Esophagus mucosa (tissue), 1 donor: ENCODE measurements at regions not wholly inside any gene's neighbourhood (a gene's known extent, or its start where the extent isn't known, plus 50 kb on each side); places are given as distances from the start of the nearest gene placed in this dataset.

ENCODE experiments used
- ATAC-seq: fragments of 200-7000 bp; cut with Tn5 transposase; one replicate; pipeline ENCODE4 v1.9.1; 2020
- donor health status: DM: yes; HTN: yes; CAD: no.

DNA sequence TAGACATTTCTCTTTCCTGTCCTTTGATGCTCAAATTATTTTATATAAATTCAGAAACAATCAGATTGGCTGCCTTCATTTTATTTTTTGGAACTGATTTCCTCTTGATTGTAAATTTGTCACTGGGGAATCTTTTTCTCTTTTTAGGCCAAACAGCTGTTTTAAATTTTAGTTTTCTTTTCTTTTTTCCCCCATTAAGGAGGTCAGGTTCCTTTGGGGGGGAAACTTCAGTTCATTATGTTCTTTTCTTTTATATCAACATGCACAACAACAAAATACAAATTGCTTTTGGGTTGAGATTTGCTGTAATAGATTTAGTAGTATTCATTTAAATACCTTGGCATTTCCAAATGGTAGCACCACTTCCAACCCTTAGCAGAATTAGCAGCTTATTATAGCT is 264.8 kb upstream of the SPRY2 start:
- no peak for ATAC-seq

DNA sequence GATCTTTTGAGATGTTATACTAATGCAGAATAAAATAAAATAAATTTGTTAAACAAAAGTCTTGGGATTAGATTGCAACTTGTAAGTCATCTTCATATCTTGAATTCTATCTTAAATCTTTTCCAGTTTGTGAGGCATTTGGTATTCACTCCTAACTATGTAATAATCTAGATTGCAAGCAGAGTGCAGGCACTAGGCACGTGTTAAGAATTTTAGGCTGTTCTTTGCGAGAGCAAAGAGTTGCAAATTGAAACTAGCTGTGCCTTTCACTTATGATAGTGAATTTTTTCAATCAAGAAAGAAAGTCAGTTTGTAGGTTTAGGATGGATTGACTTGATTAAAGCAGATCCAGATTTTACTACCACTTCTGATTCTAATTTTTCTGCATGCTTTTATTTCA is 264.1 kb upstream of the SPRY2 start:
- ATAC-seq = no peak

DNA sequence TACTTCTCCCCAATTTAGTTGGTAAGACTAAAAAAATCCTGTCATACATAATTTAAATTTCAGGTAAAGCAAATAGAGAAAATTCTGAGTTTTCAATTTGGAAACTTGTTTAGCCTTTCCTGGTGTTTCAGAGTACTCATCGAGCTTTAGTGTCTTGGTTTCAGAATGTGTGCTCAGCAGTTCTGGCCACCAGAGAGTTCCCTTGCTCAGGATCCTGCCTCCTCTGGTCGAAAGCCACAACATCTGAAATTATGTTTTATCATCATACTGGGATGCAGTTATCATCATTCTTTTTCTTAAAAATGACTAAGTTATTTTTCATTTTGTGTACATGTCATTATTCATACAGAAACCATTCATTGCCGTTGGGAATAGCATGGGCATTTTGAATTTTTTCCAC is 263.2 kb upstream of the SPRY2 start:
- ATAC-seq = no peak

DNA sequence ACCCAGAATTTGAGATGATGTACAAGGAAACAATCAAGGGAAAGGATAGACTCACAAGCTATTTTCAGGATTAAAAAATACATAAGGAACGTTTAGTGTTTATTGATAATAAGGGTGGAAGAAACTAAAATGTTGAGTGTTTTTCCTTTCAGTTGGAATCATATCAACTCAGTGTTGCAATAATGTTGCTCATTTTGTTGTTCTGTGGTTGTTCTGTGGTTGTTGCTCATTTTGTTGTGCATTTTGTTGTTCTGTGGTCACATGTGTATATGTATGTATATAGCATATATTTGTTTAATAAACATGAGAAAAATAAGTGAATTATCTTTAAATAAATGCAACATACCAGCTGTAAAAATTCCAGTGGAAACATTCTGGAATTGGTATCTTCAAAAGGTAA is 262.4 kb upstream of the SPRY2 start:
- no peak for ATAC-seq

DNA sequence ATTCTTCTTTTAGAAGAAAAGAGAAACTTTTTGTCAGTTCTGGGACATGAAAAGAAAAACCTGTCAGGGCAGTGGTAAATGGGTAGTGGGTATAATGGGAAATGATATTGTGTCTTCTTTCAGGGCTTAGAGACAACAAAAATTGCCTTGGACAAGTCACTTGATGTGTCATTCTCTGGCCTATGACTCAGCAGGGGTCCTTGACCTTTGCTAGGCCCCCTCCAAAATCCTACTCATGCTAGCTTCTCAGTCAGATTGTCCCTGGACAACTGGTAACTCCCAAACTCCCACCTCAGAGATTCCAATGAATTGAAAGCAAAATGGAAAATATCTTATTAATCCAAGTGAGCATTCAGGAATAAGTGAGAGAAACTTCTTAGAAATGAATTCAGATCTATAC is 258.8 kb upstream of the SPRY2 start:
- ATAC-seq = no peak

DNA sequence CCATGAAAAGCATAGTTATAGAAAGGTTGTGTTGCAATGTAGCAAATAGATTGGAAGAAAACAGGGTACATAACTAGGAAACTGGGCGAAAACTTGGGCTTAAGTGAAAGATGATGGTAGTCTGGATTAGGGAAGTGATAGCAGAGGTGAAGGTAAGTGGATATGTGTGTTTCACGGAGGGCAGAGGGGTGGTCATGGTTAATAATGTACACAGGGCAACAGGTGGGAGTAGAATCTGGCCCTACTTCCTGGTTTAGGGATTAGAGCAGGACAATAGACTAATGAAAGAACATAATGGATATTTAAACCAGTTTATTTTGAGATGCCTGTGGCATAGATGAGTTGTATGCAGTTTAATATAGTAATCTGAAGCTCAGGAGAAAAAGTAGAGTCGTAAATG is 257.3 kb upstream of the SPRY2 start:
- no peak for ATAC-seq

DNA sequence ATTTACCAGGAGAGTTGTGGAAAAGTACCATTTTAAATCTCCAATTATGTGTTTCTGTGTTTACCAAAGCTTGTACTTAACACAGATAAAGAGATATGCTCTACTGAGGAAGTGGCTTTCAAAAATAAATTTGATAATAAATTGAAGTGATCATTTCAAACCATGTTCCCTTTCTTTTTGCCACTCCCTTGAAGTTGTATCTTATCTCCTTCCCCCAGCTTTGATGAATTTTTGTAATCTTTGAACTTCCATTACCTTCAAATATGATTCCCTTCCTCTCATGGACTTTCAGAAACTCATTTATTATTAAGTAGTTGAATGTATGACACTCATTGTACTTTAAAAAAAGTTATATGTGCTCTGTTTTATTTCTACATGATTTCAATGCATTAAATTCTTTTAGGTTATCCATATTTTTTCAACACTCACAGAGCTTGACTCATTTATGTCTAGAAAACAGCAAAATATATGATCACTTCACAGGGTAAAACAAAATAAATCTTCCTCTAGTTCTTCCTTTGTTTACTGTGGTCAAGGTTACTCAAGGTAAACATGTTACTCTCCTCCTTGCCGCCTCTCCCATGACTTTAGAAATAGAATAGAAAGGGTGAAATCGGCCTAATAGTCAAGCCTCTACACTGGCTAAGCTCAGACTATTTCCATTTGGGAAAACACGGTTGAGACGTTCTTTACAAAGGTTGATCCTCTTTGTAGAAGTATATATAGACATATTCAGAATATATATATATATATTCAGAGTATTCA is 251.2 kb upstream of the SPRY2 start:
- no peak for ATAC-seq

DNA sequence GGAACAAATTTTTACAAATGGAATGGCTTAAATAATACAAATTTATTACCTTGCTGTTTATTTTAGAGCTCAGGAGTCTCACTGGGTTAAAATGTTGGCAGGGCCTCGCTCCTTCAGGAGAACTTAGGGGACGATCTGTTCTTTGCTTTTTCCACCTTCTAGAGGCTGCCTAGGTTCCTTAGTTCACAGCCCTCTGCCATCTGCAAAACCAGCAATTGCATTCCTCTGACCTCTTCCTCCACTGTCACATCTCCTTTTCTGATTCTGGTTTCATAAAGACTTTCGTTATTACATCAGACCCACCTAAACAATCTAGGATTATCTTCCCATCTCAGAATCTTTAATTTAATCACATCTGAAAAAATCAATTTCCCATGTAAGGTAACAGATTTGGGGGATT is 249.6 kb upstream of the SPRY2 start:
- no peak for ATAC-seq

DNA sequence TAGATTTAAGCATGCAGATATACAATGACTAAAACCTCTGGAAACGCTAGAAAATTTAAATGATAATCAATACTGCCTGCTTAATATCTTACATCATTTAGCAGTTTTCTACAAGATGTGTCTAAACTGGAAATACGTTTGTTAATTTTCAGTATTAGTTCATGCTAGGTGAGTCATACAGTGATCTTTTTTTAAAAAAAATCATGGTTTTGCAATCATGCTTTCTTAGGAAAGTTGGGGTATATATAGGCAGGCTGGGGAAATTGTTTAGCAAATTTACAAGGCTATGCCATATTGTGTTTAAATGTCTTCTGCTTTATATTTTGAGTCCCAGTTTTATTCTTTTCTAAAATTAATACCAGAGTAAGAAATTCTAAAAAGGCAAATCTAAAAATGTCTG is 245.4 kb upstream of the SPRY2 start:
- no peak for ATAC-seq

DNA sequence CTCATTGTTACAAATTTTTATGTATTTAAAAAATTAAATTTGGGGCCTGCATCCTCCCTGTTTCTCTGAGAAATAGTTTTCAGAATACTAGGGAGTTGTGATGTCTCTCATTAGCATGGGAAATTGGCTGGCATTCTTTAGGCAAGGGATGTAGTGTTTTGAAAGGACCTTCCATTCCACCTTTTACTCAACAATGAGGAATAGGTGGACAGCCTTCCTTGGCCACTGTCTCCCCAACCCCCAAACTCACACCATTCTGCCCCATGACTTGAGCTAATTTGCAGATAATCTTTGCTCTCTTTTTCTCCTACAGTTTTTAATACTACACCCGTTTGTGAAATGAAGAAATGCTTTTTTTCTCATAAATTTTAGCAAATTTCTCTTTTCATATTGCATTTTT is 244.6 kb upstream of the SPRY2 start:
- ATAC-seq = no peak

DNA sequence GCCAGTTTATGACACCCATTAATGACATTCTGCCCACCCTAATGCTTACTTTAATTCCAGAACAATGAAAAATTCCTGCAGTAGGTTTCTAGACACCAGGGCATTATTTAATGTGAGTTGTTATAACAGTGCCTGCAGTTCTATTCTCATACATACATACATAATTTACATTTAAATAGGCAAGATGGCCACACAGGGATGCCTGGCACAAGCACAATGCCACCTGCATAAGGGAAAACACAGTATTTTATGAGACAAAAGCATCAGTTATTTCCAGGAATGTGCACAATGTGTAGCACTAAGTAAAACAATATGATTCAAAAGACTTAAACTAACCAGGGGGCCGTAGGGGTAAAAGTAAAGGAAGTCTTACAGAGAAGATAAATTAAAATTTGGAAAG is 243.9 kb upstream of the SPRY2 start:
- no peak for ATAC-seq

DNA sequence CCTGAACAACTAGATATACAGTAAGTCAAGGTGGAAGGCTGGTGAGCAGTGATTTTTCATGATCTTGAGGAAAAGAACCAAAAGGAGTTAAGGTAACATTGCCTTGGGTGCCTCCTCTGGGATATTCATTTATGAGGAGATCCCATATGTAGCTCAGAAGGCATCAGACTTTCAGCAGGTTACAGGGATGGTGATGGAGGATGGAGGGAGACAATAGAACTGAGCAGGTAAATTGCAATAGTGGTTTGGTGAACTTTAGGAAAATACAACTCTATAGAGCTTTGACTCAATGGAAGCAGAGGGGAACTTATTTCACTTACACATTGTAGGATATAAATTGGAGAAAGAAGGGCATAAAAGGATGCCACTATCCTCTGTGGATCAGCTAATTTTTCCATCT is 243.4 kb upstream of the SPRY2 start:
- no peak for ATAC-seq

DNA sequence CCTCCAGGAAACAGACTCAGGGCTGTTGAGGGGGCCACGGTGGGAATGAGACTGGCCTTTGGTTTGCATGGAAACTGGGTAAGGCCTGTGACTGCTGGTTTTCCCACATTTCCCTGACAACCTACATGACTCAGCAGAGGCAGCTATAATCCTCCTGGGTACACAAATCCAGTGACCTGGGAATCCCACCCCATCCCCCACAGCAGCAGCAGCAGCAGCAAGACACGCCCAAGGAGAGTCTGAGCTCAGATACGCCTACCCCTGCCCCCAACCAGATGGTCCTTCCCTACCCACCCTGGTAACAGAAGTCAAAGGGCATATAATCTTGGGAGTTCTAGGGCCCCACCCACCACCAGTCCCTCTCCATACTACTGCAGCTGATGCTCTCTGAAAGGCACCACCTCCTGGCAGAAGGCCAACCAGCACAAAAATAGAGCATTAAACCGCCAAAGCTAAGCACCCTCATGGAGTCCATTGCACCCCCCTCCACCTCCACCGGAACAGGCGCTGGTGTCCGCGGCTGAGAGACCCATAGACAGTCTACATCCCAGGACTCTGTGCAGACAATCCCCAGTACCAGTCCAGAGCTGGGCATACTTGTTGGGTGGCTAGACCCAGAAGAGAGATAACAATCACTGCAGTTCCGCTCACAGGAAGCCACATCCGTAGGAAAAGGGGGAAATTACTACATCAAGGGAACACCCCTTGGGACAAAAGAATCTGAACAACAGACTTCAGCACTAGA is 237.2 kb upstream of the SPRY2 start:
- no peak for ATAC-seq

DNA sequence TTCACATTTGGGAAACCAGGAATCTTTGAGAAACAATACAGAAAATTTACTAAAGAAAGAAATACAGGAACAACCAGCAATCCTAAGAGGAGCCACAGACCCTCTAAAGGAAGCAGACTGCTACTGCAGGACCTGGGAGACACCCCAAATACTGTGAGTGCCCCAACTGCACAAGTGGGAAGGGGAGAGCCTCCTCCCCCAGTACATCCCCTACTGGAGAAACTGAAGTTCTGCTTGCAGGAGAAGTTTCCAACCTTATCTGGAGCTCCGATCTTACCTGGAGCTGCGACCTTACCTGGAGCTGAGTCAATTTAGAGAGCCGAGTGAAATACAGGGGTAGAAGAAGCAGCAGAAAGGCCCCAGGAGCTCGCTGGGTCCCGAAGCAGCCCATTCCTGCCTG is 236.4 kb upstream of the SPRY2 start:
- ATAC-seq = no peak

DNA sequence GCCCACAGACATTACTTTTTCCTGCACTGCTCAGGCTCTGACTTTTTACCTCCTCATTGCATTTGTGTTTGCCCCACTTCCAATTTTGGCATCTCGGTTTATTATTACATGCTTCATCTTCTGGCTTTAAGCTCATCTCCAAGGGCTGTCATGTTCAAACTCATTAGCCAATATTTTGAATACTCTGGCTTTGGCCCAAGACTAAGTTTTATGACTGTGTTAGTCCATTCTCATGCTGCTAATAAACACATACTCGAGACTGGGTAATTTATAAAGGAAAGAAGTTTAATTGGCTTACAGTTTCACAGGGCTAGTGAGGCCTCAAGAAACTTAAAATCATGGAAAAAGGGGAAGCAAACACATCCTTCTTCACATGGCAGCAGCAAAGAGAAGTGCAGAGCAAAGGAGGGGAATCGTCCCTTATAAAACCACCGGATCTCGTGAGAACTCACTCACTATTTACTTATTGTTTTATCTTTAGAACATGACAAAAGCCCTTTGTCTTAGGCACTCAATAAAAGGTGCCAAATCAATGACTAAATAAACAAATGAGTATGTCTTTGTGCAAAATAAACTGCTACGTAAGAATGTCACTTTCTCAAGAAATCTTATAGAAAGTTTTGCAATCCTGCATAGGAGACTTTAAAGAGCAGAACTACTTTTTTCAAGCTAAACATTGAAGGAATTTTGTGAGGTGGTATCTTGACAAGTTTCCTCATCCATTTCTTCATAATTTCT is 233.4 kb upstream of the SPRY2 start:
- ATAC-seq = no peak

DNA sequence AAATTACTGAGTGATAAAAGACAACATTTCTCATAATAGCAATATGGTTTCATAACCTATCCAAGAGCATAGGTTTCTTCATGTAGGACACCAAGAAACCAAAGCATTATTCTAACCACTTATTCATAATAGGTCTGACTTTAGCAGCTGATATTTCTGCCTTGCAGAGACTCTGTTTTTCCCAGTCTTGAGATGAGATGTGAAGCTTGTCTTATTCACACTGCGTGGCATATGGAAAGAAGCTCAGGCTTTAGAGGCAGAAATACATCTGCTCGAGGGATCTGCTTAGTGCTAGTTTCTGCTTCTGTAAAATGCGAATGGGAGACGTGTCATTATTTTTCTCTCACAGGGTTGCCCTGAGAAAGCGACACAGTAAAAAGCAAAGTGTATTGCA is 232.0 kb upstream of the SPRY2 start:
- no peak for ATAC-seq

DNA sequence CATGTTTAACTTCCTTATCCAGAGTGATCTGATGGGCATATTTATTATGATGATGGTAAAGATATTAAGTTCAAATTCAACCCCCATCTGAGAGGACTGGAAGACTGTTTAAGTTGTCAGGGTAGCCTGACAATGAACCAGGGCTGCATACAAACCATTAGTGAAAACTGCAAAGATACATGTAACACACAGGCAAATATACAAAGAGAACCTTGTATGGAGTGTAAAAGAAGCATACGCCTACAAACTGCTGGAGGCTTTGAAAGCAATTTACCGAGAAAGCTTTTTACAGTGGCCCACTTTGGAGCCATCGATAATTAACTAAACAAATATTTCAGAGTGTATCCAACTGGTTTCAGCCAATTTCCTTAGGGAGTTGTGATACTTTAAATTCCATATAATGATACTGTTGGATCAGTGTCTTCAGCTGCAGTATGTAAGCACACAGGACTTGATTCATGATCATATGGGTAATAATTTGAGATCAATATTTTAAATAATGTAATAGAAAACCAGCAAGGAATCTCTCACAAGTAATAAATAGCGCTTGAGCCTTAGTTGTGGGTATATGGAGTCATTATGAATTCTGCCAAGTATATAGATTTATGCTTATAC is 231.5 kb upstream of the SPRY2 start:
- ATAC-seq = no peak

DNA sequence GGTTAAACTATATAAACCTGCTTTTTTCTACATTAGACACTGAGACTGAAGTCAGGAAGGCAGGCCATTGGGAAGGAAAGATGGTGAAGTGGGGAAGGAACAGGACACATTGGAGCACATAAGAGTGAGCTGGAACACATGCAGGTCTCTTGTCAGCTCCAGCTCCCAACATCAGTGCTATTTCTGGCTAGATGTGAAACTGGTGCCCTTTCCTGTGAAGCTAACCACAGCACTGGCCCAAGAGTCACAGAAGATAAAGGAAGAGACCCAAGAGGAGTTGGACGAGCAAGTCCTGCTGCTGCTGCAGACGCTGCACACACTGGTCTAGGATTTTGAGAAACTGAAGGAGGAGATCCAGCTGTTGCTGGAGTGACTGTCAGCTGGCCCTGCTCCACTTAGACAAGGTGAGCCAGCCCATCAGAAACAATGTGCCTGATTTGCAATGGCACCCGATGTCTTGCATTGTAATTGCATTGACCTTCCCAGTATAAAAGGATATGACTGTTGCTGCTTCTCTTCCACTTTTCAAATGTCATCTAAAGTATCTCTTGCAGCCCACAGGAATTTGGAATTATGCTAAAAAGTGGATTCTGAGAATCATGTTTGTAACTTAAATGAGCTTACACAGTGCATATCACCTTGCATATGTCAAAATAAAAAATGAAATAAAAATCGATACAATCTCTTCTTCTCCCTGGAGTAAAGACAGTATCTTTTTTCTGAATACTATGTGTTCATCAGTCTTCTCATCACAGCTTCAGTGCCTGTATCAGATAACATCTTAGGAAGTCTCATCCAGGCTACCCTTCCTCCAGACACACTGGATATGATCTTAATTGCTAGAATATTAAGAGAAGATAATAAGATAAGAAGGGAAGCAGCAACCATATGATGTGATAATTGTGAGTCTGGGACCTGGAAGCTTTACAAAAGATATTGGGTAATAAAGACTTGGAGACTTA is 230.7 kb upstream of the SPRY2 start:
- ATAC-seq = no peak

DNA sequence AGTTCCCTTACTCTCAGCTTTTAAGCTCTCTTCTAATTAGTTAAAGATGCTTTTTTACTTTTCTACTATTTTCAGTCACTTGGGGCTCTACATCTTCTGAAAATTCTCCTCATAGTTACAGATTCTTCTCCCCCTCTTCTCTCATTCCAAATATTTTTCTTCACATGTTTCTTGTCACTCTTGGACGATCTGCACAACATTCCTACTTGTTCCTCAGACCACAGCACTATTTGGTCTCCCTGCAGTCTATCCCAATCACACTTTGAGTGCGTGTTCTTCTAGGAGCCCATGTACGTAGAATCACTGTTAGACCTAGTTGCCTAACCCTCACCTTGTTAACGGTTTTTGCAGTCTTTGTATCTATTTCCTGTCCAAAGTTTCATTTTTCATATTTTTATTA is 222.5 kb upstream of the SPRY2 start:
- no peak for ATAC-seq

DNA sequence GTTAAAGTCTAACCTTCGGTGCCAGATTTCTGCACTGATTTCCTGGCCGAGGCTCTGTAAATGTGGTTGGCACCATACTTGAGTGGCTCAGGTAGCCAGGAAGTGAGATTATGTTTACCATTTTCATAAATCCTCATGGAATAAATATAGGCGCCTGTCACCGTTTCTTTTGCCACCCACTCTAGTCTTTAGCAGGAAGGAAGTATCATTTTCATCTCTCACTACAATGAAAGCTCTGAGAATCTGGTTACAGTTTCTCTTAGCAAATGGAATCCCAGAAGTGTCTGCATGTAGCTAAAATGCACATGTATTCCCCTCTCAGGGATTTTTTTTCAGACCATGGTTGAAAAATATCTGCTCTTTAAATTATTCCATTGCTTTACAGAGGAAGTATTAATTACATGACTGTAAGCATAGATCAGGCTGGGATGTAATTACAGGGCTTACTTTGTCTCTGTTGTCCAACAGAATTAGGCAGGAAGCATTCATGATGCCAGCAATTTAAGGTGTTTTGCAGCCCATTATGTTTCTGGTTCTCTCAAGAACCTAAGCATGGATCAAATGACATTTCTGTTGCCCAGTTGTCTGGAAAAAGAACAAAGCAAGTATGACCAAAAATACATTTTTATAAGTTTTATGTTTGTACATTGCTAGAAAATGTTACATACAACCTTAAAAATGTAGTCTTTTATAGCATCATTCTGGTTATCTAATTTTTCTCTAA is 221.7 kb upstream of the SPRY2 start:
- no peak for ATAC-seq

DNA sequence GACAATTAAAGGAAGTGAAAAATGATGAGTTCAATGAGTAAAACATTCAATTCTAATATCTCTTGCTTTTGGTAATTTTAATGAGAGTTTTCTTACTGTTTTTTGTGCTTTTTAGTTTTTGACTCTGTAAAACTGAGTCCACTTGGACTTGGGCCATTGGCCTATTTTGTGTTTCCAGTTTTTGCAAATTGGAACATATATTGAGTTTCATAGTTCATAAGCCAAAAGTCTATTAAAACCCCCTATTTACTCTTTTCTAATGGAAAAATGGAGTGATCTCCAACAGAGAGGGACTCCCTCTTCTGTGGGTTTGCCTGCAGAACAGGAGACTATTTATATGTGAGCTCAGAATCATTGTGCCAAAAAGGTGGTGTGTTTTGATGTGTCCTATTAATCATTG is 219.7 kb upstream of the SPRY2 start:
- ATAC-seq = no peak

DNA sequence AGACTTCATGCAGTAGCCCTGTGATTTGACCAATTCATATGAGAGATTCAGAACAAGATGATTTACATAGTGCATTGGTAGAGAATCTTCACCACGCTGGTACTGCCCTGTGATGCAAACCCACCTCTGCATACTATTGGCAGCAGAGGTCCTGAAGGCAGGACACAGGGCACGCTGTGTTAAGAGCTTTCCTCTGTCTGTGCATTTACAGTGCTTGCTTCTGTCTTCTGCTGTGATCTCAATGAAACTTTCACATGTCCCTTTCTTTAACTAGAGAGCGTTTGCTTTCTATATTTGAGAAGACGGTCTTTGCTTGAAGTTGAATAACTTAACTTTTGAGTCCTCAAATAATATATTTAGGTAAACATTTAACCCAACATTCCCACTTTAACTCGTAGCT is 219.0 kb upstream of the SPRY2 start:
- ATAC-seq = no peak
